Body of pancreas (tissue), 4 donors: ENCODE measurements at regions not wholly inside any gene's neighbourhood (a gene's known extent, or its start where the extent isn't known, plus 50 kb on each side); places are given as distances from the start of the nearest gene placed in this dataset.

Experiments
- POLR2A ChIP-seq, 3 donors: fragments of 450-650 bp; IDR thresholded peaks; one replicate each; pipeline ENCODE4 v1.6.1; 2016; ENCODE audit warnings: antibody characterized with exemption in 3 of 3, mild to moderate bottlenecking in 2 of 3
- TF ChIP-seq, protein P1 (sequence below), 7 experiments: fragments of 450-650 bp in 4 of 7; fragments of 200-600 bp in 3 of 7; sonication (generic) in 3 of 7; IDR thresholded peaks; one replicate each; pipeline ENCODE4 v1.5.1; 2016 to 2019; ENCODE audit warnings: antibody characterized with exemption in 7 of 7

DNA sequence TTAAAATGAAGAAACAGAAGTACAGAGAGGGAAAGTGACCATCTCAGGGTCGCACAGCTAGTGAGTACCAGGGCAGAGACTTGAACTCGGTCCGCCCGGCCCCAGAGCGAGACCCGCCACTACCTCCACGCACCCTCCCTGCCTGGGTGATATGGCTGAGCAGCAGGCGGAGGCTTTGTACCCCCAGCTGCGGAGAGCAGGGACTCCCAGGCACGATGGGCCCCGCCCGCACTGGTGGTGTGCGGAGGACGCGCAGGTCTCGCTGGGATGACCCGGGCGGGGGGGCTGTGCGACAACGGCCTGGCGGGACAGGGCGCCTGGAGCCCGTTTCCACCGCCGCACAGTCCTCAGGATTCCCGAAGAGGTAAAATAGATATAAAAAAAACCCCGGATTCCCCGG is 64.7 kb upstream of the LARP1 start:
- no peak for TF ChIP-seq POLR2A (IDR thresholded peaks at IDR 0.05)
- TF ChIP-seq, protein P1, sequence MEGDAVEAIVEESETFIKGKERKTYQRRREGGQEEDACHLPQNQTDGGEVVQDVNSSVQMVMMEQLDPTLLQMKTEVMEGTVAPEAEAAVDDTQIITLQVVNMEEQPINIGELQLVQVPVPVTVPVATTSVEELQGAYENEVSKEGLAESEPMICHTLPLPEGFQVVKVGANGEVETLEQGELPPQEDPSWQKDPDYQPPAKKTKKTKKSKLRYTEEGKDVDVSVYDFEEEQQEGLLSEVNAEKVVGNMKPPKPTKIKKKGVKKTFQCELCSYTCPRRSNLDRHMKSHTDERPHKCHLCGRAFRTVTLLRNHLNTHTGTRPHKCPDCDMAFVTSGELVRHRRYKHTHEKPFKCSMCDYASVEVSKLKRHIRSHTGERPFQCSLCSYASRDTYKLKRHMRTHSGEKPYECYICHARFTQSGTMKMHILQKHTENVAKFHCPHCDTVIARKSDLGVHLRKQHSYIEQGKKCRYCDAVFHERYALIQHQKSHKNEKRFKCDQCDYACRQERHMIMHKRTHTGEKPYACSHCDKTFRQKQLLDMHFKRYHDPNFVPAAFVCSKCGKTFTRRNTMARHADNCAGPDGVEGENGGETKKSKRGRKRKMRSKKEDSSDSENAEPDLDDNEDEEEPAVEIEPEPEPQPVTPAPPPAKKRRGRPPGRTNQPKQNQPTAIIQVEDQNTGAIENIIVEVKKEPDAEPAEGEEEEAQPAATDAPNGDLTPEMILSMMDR (IDR thresholded peaks at IDR 0.05), result no peak
